ENCODE measurements at regions not wholly inside any gene's neighbourhood (a gene's known extent, or its start where the extent isn't known, plus 50 kb on each side); places are given as distances from the start of the nearest gene placed in this dataset.

GRCh38 chr12:43127886-43128549, 424.0 kb downstream of the ADAMTS20 start:
- TF ChIP-seq, protein P1, sequence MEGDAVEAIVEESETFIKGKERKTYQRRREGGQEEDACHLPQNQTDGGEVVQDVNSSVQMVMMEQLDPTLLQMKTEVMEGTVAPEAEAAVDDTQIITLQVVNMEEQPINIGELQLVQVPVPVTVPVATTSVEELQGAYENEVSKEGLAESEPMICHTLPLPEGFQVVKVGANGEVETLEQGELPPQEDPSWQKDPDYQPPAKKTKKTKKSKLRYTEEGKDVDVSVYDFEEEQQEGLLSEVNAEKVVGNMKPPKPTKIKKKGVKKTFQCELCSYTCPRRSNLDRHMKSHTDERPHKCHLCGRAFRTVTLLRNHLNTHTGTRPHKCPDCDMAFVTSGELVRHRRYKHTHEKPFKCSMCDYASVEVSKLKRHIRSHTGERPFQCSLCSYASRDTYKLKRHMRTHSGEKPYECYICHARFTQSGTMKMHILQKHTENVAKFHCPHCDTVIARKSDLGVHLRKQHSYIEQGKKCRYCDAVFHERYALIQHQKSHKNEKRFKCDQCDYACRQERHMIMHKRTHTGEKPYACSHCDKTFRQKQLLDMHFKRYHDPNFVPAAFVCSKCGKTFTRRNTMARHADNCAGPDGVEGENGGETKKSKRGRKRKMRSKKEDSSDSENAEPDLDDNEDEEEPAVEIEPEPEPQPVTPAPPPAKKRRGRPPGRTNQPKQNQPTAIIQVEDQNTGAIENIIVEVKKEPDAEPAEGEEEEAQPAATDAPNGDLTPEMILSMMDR (IDR thresholded peaks at IDR 0.05; ENCODE audit: insufficient read depth, low read length): no peak
- TF ChIP-seq GABPA (IDR thresholded peaks at IDR 0.05; ENCODE audit: low read depth): no peak
- no peak for TF ChIP-seq SPI1 (IDR thresholded peaks at IDR 0.05; ENCODE audit: borderline replicate concordance, low read depth)
- TF ChIP-seq POLR2AphosphoS5 (IDR thresholded peaks at IDR 0.05; ENCODE audit: low read depth): no peak
- TF ChIP-seq, protein P2, sequence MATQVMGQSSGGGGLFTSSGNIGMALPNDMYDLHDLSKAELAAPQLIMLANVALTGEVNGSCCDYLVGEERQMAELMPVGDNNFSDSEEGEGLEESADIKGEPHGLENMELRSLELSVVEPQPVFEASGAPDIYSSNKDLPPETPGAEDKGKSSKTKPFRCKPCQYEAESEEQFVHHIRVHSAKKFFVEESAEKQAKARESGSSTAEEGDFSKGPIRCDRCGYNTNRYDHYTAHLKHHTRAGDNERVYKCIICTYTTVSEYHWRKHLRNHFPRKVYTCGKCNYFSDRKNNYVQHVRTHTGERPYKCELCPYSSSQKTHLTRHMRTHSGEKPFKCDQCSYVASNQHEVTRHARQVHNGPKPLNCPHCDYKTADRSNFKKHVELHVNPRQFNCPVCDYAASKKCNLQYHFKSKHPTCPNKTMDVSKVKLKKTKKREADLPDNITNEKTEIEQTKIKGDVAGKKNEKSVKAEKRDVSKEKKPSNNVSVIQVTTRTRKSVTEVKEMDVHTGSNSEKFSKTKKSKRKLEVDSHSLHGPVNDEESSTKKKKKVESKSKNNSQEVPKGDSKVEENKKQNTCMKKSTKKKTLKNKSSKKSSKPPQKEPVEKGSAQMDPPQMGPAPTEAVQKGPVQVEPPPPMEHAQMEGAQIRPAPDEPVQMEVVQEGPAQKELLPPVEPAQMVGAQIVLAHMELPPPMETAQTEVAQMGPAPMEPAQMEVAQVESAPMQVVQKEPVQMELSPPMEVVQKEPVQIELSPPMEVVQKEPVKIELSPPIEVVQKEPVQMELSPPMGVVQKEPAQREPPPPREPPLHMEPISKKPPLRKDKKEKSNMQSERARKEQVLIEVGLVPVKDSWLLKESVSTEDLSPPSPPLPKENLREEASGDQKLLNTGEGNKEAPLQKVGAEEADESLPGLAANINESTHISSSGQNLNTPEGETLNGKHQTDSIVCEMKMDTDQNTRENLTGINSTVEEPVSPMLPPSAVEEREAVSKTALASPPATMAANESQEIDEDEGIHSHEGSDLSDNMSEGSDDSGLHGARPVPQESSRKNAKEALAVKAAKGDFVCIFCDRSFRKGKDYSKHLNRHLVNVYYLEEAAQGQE (IDR thresholded peaks at IDR 0.05; ENCODE audit: insufficient replicate concordance, low read depth): no peak

All from HL-60 (cell line).